GM18502 (cell line): ENCODE measurements at regions not wholly inside any gene's neighbourhood (a gene's known extent, or its start where the extent isn't known, plus 50 kb on each side); places are given as distances from the start of the nearest gene placed in this dataset.
A peak's percentile ranks its signal among the peaks of the same experiment; 100 is the strongest.
"Not testable (repeated sequence)": the region's sequence is repeated elsewhere in the genome, so short reads cannot be mapped to it uniquely, and the experiment has no call there.

Source experiments
- ATAC-seq: cut with Tn5 transposase; IDR thresholded peaks from one replicate; pipeline ENCODE4 v1.9.1; 2021; ENCODE audit warnings: mild to moderate bottlenecking; ENCODE audit not compliant: unreplicated experiment, poor library complexity

GRCh38 chr12:11534064-11534463, 115.4 kb upstream of the ETV6 start:
- ATAC-seq, result no peak

DNA sequence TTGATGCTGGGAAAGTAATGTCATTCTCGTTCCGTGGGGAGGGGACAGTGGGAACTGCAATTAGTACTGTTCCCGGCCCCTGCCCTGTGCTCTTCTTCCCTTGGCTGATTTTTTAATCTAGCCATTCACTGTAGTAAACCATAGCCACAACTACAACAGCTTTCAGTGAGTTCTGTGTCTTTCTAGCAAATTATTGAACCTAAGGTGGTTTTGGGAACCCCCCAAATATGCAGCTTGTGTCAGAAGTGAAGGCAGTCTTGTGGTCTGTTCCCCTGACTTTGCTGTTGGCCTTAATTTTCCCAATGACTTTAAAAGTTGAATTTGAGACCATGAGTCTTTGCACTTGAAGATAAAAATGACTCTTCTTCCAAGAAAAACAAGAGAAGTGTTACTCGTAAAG, 114.3 kb upstream of the ETV6 start:
- ATAC-seq, result no peak

- no peak for ATAC-seq
Observed at GRCh38 chr12:11539156-11539555, 110.3 kb upstream of the ETV6 start.

DNA sequence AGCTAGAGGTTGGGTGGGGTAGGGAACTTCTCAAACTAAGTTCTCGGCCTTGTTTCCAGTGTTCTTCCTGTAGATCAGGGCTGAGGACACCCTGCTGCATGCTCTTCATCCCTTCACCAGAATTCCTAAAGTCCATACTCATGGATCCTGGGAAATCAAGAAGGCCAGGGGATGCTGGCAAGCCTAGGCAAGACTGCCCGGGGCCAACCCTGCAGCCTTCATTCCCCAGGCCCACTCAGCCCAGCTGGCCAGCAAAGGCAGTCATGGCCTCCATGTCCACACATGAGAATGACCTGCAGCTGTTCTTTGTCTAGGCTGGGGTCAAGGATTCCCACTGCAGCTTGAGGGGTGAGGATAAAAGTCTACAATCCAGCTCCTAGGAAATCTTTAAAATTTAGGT, 109.3 kb upstream of the ETV6 start:
- ATAC-seq, result no peak

DNA sequence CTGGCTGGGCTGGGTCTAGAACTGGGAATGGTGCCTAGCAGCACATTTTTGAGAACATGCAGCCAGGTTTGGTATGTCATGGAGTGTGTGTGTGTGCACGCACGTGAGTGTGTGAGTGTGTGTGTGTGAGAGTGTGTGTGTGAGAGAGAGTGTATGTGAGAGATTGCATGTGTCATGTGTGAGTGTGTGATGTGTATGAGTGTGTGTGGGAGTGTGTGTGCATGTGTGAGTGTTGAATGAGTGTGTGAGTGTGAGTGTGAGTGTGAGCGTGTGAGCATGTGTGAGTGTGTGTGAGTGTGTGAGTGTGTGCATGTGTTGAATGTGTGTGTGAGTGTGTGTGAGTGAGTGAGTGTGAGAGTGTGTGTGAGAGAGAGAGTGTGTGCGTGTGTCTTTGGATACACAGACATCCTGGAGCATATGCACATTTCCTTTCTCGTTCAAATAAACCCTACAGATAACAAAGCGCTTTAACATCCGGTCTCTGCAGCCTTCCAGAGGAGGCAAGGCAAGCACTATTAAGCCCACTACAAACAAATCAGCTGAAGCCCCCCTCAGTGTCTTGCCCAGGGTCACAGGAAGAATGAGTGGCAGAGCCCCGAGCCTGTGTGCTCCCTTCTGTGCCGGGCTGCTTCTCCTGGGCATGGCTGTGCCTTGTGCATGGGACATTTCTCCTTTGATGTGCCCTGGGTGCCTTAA, 108.7 kb upstream of the ETV6 start:
- ATAC-seq, result no peak

GRCh38 chr12:11542599-11542998, 106.9 kb upstream of the ETV6 start:
- ATAC-seq, result no peak

DNA sequence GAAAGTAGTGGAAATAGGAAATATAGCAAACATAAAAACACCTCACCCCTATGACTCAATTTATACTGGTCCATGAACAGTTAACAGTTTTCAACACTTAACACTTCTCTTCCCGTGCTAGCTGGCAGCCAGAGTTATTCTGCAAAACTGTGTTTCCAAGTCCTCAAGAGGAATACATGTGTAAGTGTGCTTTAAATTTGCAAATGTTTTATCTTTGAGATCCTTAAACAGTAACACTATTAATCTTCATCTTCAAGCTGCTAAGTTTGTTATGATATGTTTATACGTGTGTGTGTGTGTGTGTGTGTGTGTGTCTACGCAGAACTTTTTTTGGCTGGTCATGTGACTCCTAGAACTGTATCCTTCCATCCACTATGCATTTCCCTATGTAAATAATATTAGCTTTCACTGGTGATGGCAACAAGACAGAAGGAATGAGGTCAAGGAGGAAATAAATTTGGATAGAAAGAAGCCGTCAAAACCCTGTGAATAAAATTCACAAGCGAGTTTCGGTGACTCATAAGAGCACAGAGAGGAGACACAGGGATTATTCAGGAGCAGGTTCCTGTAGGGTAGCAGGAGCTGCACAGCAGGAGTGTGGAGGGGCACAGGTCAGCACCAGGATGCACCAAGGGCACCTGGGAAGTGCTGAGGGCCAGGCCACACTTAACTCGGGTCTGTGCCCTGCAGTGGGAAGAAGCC, 105.9 kb upstream of the ETV6 start:
- ATAC-seq, result no peak

GRCh38 chr12:11545484-11546330, 103.8 kb upstream of the ETV6 start:
- peak; percentile 86 for ATAC-seq

- not testable (repeated sequence) for ATAC-seq
Observed at GRCh38 chr12:11546582-11547270, 102.7 kb upstream of the ETV6 start.

GRCh38 chr12:11547271-11547646, 102.2 kb upstream of the ETV6 start:
- not testable (repeated sequence) for ATAC-seq

GRCh38 chr12:11549119-11549518, 100.4 kb upstream of the ETV6 start:
- no peak for ATAC-seq

GRCh38 chr12:11553871-11554533, 95.5 kb upstream of the ETV6 start:
- ATAC-seq, result peak; percentile 76

DNA sequence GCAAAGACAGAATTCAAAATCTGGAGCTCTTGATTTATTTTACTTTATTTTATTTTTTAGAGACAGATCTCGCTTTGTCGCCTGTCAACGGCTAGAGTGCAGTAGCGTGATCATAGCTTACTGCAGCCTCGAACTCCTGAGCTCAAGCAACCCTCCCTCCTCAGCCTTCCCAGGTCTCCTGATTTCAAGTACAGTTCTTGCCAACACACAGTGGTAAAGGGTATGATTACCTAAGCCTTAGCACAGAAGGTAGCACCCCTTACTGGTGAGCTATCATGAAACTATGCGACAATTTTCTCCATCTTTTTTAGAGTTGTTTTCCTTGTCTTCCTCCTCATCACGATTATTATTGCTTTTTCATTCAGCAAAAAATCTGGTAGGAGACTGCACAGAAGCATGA, 94.3 kb upstream of the ETV6 start:
- no peak for ATAC-seq

- no peak for ATAC-seq
Observed at GRCh38 chr12:11555743-11556625, 93.5 kb upstream of the ETV6 start.

- ATAC-seq, result no peak
Observed at GRCh38 chr12:11556682-11557081, 92.8 kb upstream of the ETV6 start.

GRCh38 chr12:11559626-11560340, 89.7 kb upstream of the ETV6 start:
- no peak for ATAC-seq

- ATAC-seq, result no peak
Observed at GRCh38 chr12:11561411-11561810, 88.1 kb upstream of the ETV6 start.
